Neural crest cell (in vitro differentiated cells): ENCODE measurements at regions not wholly inside any gene's neighbourhood (a gene's known extent, or its start where the extent isn't known, plus 50 kb on each side); places are given as distances from the start of the nearest gene placed in this dataset.

Experiments used
- DNase-seq: peaks from one replicate; pipeline ENCODE4 v3.0.0; 2021; ENCODE audit warnings: low read depth, mixed read lengths, low spot score
- H3K27ac Mint-ChIP-seq: one replicate; pipeline ENCODE4 v1.8.0; 2021; ENCODE audit warnings: mild to moderate bottlenecking, mixed read lengths; ENCODE audit not compliant: unreplicated experiment
- H3K27me3 Mint-ChIP-seq: 2 replicates; pipeline ENCODE4 v1.8.0; 2021; ENCODE audit warnings: low read depth, mild to moderate bottlenecking, mixed read lengths
- H3K36me3 Mint-ChIP-seq: 2 replicates; pipeline ENCODE4 v1.8.0; 2021; ENCODE audit warnings: low read depth, mild to moderate bottlenecking, mixed read lengths
- H3K4me1 Mint-ChIP-seq: 2 replicates; pipeline ENCODE4 v1.8.0; 2021; ENCODE audit warnings: mixed read lengths
- H3K4me3 Mint-ChIP-seq: one replicate; pipeline ENCODE4 v1.8.0; 2021; ENCODE audit warnings: mild to moderate bottlenecking, mixed read lengths
- H3K9me3 Mint-ChIP-seq: 2 replicates; pipeline ENCODE4 v1.8.0; 2021; ENCODE audit warnings: mixed read lengths
- TF ChIP-seq, protein P1 (sequence below): fragments of 200-600 bp; sonication (generic); conservative IDR thresholded peaks from 2 replicates; pipeline ENCODE4 v1.5.0; 2021; ENCODE audit warnings: antibody characterized with exemption, mild to moderate bottlenecking

DNA sequence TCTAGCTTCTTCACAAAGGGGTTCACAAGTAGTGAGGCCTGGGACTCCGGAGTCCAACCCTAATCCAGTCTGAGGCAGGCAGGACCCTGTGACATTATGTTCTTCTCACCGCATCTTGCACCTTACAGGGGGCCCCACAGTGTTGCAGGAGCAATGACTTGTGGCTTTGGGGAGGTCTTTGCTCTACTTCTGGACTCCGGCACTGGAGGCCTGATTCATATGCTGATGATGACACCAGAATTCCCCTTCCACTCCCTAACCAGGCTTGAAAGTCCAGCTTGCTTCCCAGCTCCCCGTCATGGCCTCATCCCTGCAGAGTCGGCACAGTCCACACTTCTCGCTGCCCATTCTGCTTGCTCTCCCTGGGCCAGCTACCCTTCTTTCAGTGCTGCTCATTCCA is 96.3 kb upstream of the SLC44A3 start:
- H3K27me3 Mint-ChIP-seq: no peaks in the 10 kb centered on the region
- TF ChIP-seq, protein P1, sequence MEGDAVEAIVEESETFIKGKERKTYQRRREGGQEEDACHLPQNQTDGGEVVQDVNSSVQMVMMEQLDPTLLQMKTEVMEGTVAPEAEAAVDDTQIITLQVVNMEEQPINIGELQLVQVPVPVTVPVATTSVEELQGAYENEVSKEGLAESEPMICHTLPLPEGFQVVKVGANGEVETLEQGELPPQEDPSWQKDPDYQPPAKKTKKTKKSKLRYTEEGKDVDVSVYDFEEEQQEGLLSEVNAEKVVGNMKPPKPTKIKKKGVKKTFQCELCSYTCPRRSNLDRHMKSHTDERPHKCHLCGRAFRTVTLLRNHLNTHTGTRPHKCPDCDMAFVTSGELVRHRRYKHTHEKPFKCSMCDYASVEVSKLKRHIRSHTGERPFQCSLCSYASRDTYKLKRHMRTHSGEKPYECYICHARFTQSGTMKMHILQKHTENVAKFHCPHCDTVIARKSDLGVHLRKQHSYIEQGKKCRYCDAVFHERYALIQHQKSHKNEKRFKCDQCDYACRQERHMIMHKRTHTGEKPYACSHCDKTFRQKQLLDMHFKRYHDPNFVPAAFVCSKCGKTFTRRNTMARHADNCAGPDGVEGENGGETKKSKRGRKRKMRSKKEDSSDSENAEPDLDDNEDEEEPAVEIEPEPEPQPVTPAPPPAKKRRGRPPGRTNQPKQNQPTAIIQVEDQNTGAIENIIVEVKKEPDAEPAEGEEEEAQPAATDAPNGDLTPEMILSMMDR: no peak
- DNase-seq: no peak
- H3K27ac Mint-ChIP-seq: peak overlapping the region; percentile 37
- H3K36me3 Mint-ChIP-seq: no peaks in the 10 kb centered on the region
- no peaks in the 10 kb centered on the region for H3K4me1 Mint-ChIP-seq
- H3K4me3 Mint-ChIP-seq: no peak overlapping the region
- no peaks in the 10 kb centered on the region for H3K9me3 Mint-ChIP-seq

DNA sequence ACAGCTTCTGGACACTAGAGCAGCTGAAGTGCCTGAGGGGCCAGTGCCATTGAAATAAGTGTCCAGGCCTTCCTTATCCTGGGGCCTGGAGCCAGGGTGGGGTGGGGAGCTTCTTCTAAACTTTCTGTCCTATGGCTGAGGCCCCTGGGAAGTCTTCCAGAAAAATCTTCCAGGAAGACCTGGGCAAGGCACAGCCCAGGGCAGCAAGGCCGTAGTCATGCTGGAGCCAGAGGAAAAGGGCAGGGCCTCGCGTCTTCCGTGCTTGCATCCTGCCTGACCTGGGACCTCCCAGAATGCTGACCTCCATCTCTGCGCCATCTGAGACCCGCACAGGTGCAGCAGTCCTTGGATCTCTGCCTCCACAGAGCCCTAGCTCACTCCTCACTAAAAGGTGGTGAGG is 96.7 kb upstream of the SLC44A3 start:
- Mint-ChIP-seq H3K27me3 (no peaks in the 10 kb centered on the region), H3K4me3 (no peak overlapping the region), H3K27ac (no peak overlapping the region), H3K4me1 (no peaks in the 10 kb centered on the region), H3K36me3 (no peaks in the 10 kb centered on the region), H3K9me3 (no peaks in the 10 kb centered on the region)
- TF ChIP-seq, protein P1: no peak
- no peak for DNase-seq

DNA sequence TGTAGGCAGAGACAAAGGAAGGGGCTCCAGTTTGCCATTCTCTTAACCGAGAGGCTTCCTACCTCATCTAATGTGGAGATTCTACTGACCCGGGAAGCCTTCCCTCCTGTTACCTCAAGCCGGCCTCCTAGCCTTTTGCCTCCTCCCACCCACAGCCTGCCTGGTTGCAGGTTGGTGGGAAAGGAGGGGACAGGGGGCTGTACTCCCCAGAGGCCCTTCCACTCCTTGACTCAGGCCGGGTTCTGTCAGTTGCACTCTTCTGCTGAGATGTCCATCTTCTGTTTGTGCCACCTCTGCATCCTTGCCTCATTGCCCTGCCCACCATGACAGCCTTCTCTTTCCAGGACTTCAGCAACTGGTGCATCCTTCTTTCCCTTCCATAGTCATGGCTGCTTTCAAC is 98.0 kb upstream of the SLC44A3 start:
- Mint-ChIP-seq H3K27me3 (no peaks in the 10 kb centered on the region), H3K36me3 (no peaks in the 10 kb centered on the region), H3K9me3 (no peaks in the 10 kb centered on the region), H3K27ac (no peak overlapping the region), H3K4me1 (no peaks in the 10 kb centered on the region), H3K4me3 (no peak overlapping the region)
- TF ChIP-seq, protein P1: no peak
- no peak for DNase-seq

DNA sequence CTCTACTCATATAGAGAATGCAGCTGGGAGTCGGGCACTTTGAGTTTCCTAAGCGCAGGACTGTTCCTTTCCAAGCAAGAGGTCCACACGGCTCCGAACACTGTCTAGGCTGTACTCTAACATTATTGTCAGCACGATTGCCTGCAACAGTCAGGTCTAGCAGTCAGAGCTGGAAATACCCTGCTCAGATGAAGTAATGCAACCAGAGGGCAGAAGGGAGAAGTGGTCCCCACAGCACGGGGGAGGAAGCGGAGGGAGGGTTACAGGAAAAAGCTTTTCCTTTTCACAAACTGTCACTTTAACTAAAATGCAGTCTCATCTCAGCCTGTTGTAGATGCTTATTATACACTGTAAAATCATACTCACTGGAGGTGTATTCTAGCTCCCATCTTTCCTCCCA is 98.9 kb upstream of the SLC44A3 start:
- H3K27me3 Mint-ChIP-seq: no peaks in the 10 kb centered on the region
- H3K36me3 Mint-ChIP-seq: no peaks in the 10 kb centered on the region
- H3K4me1 Mint-ChIP-seq: no peaks in the 10 kb centered on the region
- TF ChIP-seq, protein P1: no peak
- no peak for DNase-seq
- no peaks in the 10 kb centered on the region for H3K9me3 Mint-ChIP-seq
- no peak overlapping the region for H3K27ac Mint-ChIP-seq
- no peak overlapping the region for H3K4me3 Mint-ChIP-seq

DNA sequence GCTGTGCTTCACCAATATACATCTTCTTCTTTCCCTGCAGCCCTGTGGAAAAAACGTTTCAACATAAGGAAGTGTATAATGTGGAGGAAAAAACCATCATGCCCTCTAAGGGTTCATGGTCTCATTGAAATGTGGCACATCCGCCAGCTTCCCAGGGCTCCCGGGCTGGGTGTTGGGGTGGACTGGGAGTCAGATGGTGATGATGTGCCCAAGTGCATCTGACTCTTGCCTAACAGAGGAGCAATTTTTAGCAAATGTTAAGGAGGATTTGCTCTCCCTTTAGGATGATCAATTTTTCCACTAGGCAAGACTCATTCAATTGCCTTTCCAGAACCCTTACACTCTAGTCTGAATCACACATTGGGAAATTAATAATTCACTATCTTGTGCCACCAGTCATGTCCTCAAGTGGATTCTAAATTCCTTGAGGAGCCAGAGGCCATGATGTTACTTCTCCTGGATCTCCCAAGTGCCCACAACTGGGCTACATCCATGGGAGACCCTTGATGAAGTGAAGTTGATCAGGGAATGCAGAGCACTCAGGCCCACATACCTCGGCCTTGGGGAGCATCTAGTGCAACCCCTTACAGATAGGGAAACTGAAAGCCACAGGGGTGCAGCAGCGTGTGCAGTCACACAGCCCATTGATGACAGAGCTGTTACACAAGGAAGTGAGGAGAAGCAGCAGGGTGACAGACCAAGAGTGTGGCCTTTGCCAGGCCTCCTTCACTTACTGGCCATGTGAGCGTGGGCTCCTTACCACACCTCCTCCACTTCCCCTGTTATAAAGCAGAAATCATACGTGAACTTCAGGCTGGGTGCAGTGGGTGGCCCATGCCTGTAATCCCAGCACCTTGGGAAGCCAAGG is 100.0 kb upstream of the SLC44A3 start:
- TF ChIP-seq, protein P1: no peak
- Mint-ChIP-seq H3K4me1 (no peaks in the 10 kb centered on the region), H3K36me3 (no peaks in the 10 kb centered on the region), H3K27me3 (no peaks in the 10 kb centered on the region), H3K27ac (peak overlapping the region; percentile 12), H3K4me3 (no peak overlapping the region), H3K9me3 (no peaks in the 10 kb centered on the region)
- DNase-seq: no peak
